ENCODE measurements at regions not wholly inside any gene's neighbourhood (a gene's known extent, or its start where the extent isn't known, plus 50 kb on each side); places are given as distances from the start of the nearest gene placed in this dataset.

DNA sequence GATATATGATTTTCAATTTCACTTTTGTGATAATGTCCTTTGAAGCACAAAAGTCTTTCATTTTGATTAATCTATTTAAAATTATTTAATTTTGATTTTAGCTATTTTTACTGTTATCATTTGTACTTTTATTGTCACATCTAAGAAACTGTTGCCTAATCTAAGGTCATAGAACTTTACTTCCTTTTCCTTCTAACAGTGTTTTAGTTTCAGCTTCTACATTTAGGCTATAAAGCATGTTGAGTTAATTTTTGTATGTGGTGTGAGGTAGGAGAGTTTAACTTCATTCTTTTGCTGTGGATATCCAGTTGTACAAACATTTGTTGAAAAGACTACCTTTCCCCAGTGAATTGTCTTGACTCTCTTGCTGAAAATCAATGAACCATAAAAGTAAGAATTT, 204.5 kb downstream of the TM2D1 start:
- DNase-seq = no peak

DNA sequence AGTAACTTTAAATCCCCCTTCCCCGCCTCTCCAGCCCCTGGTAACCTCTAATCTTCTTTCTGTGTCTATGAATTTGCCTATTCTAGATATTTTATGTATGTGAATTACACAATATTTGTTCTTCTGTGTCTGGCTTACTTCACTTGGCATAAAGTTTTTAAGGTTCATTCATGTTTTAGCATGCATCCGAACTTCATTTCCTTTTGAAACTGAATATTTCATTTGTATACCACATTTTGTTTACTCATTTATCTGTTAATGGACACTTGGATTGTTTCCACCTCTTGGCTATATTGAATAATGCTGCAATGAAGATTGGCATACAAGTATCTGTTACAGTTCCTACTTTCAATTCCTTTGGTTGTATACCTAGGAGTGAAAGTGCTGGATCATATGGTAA, 205.3 kb downstream of the TM2D1 start:
- no peak for DNase-seq

- DNase-seq = no peak
Observed at GRCh38 chr1:61518670-61519400, 206.1 kb downstream of the TM2D1 start.

- no peak for DNase-seq
Observed at GRCh38 chr1:61517345-61517744, 207.6 kb downstream of the TM2D1 start.

GRCh38 chr1:61515096-61515495, 209.8 kb downstream of the TM2D1 start:
- DNase-seq = no peak
